ENCODE measurements at regions not wholly inside any gene's neighbourhood (a gene's known extent, or its start where the extent isn't known, plus 50 kb on each side); places are given as distances from the start of the nearest gene placed in this dataset.

DNA sequence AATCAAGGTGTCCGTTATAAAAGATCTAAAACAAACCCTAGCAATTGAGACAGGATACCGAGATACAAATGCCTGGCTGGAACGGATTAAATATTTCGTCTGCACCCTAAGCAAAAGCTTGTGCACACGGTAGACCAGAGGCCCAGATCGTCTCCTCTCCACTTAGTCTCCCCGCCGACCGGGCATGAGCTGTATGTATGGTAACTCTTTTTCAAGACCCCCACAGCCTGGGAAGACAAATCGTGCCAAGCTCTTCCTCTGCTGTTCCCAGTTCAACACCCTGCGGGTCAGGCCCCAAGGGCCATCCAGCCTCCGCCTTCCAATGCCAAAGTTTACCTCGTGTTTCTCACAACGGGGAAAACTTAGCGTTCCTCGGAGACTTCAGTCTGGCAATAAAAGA lies 285.7 kb upstream of the GALNT17 start:
- H3K27me3 ChIP-seq = no peaks in the 10 kb centered on the region
- WGBS, 2 donors (ENCODE audit: low coverage in 1 of 2) = 89% methylated on average over 9 to 12 of the region's 16 CpGs
- TF ChIP-seq EP300 (IDR thresholded peaks at IDR 0.05) (no peak), POLR2A (IDR thresholded peaks at IDR 0.05) (no peak), POLR2AphosphoS5 (IDR thresholded peaks at IDR 0.05) (no peak)
- TF ChIP-seq, protein P1, sequence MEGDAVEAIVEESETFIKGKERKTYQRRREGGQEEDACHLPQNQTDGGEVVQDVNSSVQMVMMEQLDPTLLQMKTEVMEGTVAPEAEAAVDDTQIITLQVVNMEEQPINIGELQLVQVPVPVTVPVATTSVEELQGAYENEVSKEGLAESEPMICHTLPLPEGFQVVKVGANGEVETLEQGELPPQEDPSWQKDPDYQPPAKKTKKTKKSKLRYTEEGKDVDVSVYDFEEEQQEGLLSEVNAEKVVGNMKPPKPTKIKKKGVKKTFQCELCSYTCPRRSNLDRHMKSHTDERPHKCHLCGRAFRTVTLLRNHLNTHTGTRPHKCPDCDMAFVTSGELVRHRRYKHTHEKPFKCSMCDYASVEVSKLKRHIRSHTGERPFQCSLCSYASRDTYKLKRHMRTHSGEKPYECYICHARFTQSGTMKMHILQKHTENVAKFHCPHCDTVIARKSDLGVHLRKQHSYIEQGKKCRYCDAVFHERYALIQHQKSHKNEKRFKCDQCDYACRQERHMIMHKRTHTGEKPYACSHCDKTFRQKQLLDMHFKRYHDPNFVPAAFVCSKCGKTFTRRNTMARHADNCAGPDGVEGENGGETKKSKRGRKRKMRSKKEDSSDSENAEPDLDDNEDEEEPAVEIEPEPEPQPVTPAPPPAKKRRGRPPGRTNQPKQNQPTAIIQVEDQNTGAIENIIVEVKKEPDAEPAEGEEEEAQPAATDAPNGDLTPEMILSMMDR (IDR thresholded peaks at IDR 0.05) = no peak
- H3K36me3 ChIP-seq = no peaks in the 10 kb centered on the region
- H3K4me3 ChIP-seq = no peak overlapping the region
- H3K27ac ChIP-seq = no peak overlapping the region
- H3K9me3 ChIP-seq = peaks cover 0 to 16% (median 0%) of the 10 kb centered on the region in 3 donors
- ATAC-seq = no peak
- no peaks in the 10 kb centered on the region for H3K4me1 ChIP-seq

DNA sequence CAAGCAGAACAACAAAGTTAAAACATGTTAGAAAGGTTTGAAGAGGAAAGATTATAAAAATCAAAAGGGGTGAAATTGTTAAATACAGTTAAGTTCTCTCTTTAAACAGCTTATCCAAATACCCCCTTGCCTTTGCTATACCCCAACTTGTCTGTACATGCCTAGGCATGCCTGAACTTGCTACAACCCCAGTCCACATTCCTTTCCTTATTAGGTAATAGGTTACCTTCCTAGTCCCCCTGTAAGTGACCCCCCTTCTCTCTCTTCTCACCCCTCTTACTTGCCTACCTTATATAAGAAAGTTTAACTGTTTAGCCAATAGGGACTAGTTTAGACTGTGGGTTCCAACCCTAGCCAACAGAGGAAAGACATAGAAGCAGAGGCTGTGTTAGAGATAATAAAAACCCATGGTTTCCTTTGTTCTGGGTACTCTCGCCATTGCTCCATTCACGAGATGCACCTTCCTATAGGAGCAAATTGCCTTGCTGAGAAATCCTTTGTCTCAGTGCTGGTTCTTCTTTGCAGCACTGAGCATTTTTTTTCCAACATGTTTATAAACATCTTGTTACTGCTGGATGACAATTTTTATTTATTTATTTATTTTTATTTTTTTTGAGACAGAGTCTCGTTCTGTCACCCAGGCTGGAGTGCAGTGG lies 282.2 kb upstream of the GALNT17 start:
- no peak for ATAC-seq

DNA sequence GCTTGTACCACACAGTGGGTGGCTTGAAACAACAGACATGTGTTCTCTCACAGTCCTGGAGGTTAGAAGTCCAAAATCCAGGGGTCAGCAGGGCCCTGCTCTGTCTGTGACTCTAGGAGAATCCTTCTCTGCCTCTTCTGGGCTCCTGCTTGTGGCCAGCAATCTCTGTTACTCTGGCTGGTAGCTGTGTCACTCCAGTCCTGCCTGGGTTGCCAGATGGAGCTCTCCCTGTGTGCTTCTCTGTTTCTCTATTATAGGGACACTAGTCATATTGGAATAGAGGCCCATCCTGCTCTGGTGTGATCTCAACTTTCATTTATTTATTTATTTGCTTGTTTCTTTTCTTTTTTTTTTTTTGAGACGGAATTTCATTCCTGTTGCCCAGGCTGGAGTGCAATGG lies 276.6 kb upstream of the GALNT17 start:
- Histone ChIP-seq H3K4me1 (no peaks in the 10 kb centered on the region), H3K36me3 (no peaks in the 10 kb centered on the region), H3K27me3 (no peaks in the 10 kb centered on the region), H3K4me3 (no peak overlapping the region), H3K27ac (no peak overlapping the region), H3K9me3 (peaks cover 0 to 4% (median 0%) of the 10 kb centered on the region in 3 donors)
- TF ChIP-seq, protein P1 (IDR thresholded peaks at IDR 0.05) = no peak
- TF ChIP-seq EP300 (IDR thresholded peaks at IDR 0.05) (no peak), POLR2AphosphoS5 (IDR thresholded peaks at IDR 0.05) (no peak), POLR2A (IDR thresholded peaks at IDR 0.05) (no peak)
- 80% methylated on average over 1 of the region's 1 CpG; no CpG with 5 or more reads in 1 of the 2 donors for WGBS, 2 donors (ENCODE audit: low coverage in 1 of 2)
- no peak for ATAC-seq

More for the DNA sequence above, 282.2 kb upstream of the GALNT17 start:
- Histone ChIP-seq H3K9me3 (peaks cover 0 to 13% (median 0%) of the 10 kb centered on the region in 3 donors), H3K27ac (no peak overlapping the region), H3K4me1 (no peaks in the 10 kb centered on the region), H3K36me3 (no peaks in the 10 kb centered on the region), H3K4me3 (no peak overlapping the region), H3K27me3 (no peaks in the 10 kb centered on the region)
- WGBS, 2 donors (ENCODE audit: low coverage in 1 of 2) = 77 to 100% methylated on average over 2 to 3 of the region's 3 CpGs
- no peak for TF ChIP-seq POLR2AphosphoS5 (IDR thresholded peaks at IDR 0.05)
- no peak for TF ChIP-seq POLR2A (IDR thresholded peaks at IDR 0.05)
- TF ChIP-seq, protein P1 (IDR thresholded peaks at IDR 0.05) = no peak

DNA sequence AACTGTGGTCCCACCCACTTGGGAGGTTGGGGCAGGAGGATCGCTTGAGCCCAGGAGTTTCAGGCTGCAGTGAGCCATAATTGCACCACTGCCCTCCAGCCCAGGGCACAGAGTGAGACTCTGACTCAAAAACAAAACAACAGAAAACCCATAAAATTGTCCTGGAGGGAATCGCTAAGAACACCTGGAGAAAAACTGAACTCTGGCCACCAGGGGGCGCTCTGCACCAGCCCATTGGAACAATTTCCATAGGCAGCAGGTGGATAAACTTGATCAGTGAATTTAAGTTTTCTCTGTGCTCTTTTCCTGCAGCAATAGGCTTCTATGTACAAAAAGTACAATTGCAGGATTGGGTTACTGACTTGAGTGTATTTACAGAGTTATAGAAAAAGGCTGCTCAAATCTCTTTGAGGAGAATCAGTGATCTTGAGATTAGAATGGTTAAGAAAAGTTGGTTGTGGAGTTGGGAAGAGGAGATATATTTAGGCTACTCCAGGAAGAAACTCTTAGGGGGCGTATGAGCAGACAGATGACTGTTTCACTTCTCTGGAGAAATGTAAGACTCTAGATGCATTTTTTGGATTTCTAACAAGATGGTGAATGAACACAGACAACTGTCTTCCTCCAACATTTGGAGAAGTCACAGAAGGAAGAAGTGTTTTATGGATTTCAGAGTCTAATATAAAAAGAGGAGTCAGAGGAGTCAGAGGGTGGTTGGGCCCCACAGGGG lies 274.9 kb upstream of the GALNT17 start:
- H3K27me3 ChIP-seq = no peaks in the 10 kb centered on the region
- no peak for ATAC-seq
- H3K36me3 ChIP-seq = no peaks in the 10 kb centered on the region
- peaks cover 0 to 13% (median 0%) of the 10 kb centered on the region in 3 donors for H3K9me3 ChIP-seq
- 0 to 11% methylated on average over 2 to 4 of the region's 4 CpGs for WGBS, 2 donors (ENCODE audit: low coverage in 1 of 2)
- no peak for TF ChIP-seq POLR2AphosphoS5 (IDR thresholded peaks at IDR 0.05)
- TF ChIP-seq, protein P1 (IDR thresholded peaks at IDR 0.05) = peak; percentile 86 to 92 (median 88)
- no peak overlapping the region for H3K4me3 ChIP-seq
- H3K4me1 ChIP-seq = no peaks in the 10 kb centered on the region
- H3K27ac ChIP-seq = no peak overlapping the region

Measured in gastroesophageal sphincter (tissue), 4 donors.